Tibial nerve (tissue), 4 donors: ENCODE measurements at regions not wholly inside any gene's neighbourhood (a gene's known extent, or its start where the extent isn't known, plus 50 kb on each side); places are given as distances from the start of the nearest gene placed in this dataset.

Source experiments
- EP300 ChIP-seq, 2 donors: sonication (generic); formaldehyde crosslinking; IDR thresholded peaks; one replicate each; pipeline ENCODE4 v1.6.1; 2017; ENCODE audit warnings: antibody characterized with exemption in 2 of 2, mild to moderate bottlenecking in 1 of 2
- POLR2A ChIP-seq, 2 donors: fragments of 450-650 bp; IDR thresholded peaks; one replicate each; pipeline ENCODE4 v1.6.1; 2017; ENCODE audit warnings: antibody characterized with exemption in 2 of 2, mild to moderate bottlenecking in 2 of 2, moderate library complexity in 2 of 2
- TF ChIP-seq, protein P1 (sequence below), 5 experiments: fragments of 200-600 bp in 3 of 5; fragments of 450-650 bp in 2 of 5; sonication (generic) in 3 of 5; IDR thresholded peaks; one replicate each; pipeline ENCODE4 v1.5.1; 2016 to 2019; ENCODE audit warnings: antibody characterized with exemption in 5 of 5, mild to moderate bottlenecking in 3 of 5, moderate library complexity in 2 of 5

DNA sequence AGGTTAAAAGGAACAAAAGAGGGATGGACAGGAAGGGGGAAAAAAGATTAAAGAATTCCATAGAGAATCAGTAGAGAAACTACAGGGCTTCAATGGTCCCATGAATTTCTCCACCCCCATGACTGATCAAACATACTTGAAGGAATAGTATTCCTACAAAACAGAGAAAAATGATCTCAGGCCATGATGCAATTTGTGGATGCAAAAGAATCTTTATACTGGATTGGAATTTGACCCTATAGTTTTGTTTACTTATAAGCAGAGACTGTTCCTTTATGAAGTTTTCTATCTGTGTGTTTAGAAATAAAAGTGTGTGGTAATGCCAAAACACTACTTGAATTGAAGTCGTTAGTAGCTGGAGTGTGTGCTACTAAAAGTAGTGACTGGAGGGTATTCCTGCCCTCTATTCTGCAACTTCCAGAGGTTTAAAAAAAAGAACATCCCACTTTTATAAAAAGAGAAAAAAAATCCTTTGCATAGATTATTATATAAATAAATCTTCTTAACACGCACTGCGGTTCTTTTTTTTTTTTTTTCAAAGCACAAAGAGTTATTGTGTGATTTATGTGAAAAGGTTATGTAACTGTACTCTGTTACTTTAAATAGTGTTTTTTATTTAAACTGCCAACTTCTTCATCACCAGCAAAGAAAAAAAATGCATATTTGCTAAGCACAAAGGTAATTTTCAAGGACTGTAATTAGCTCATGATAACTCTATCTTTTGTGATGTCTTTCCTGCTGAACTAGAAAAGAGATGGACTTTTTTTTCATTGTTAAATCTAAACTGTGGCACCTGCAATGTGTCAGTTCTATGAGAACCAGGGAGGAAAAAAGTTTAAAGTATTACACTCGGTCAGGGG is 214.5 kb upstream of the CITED2 start:
- TF ChIP-seq, protein P1, sequence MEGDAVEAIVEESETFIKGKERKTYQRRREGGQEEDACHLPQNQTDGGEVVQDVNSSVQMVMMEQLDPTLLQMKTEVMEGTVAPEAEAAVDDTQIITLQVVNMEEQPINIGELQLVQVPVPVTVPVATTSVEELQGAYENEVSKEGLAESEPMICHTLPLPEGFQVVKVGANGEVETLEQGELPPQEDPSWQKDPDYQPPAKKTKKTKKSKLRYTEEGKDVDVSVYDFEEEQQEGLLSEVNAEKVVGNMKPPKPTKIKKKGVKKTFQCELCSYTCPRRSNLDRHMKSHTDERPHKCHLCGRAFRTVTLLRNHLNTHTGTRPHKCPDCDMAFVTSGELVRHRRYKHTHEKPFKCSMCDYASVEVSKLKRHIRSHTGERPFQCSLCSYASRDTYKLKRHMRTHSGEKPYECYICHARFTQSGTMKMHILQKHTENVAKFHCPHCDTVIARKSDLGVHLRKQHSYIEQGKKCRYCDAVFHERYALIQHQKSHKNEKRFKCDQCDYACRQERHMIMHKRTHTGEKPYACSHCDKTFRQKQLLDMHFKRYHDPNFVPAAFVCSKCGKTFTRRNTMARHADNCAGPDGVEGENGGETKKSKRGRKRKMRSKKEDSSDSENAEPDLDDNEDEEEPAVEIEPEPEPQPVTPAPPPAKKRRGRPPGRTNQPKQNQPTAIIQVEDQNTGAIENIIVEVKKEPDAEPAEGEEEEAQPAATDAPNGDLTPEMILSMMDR (IDR thresholded peaks at IDR 0.05): no peak
- TF ChIP-seq EP300 (IDR thresholded peaks at IDR 0.05) (no peak), POLR2A (IDR thresholded peaks at IDR 0.05) (no peak)
